Testis (tissue), 2 donors: ENCODE measurements at regions not wholly inside any gene's neighbourhood (a gene's known extent, or its start where the extent isn't known, plus 50 kb on each side); places are given as distances from the start of the nearest gene placed in this dataset.

Experiments used
- DNase-seq: peaks from one replicate; pipeline ENCODE4 v3.0.0-alpha.2; 2019
- H3K27ac ChIP-seq, 2 donors: fragments of 200-600 bp; sonication (generic); one replicate each; pipeline ENCODE4 v1.5.1; 2019
- H3K27me3 ChIP-seq: fragments of 200-600 bp; sonication (generic); one replicate; pipeline ENCODE4 v1.5.1; 2019
- H3K36me3 ChIP-seq: fragments of 200-600 bp; sonication (generic); one replicate; pipeline ENCODE4 v1.5.1; 2017; ENCODE audit warnings: low read depth; ENCODE audit errors: missing control alignments
- H3K4me1 ChIP-seq: fragments of 200-600 bp; sonication (generic); one replicate; pipeline ENCODE4 v1.5.1; 2019
- H3K4me3 ChIP-seq, 2 donors: fragments of 200-600 bp; sonication (generic); one replicate each; pipeline ENCODE4 v1.5.1; 2017 to 2019
- H3K9me3 ChIP-seq: fragments of 200-600 bp; sonication (generic); one replicate; pipeline ENCODE4 v1.5.1; 2017
- POLR2A ChIP-seq: fragments of 450-650 bp; IDR thresholded peaks from one replicate; pipeline ENCODE4 v1.6.1; 2017; ENCODE audit warnings: antibody characterized with exemption, mild to moderate bottlenecking, moderate library complexity
- WGBS, 2 donors: methylation state at CpG; one replicate each; pipeline ENCODE4 v1.1.5; 2018; 5-methylcytosine and 5-hydroxymethylcytosine counted together
- intact Hi-C: fragments of 100-400 bp; cut with DNase I; formaldehyde crosslinking; loops from one replicate; pipeline ENCODE4 v1.15.1; 2023; ENCODE audit warnings: low total_unique reads
- TF ChIP-seq, protein P1 (sequence below), 3 experiments: fragments of 450-650 bp in 2 of 3; fragments of 200-600 bp in 1 of 3; sonication (generic) in 1 of 3; IDR thresholded peaks; one replicate each; pipeline ENCODE4 v1.5.1; 2016 to 2019; ENCODE audit warnings: antibody characterized with exemption in 3 of 3, mild to moderate bottlenecking in 2 of 3, moderate library complexity in 1 of 3

DNA sequence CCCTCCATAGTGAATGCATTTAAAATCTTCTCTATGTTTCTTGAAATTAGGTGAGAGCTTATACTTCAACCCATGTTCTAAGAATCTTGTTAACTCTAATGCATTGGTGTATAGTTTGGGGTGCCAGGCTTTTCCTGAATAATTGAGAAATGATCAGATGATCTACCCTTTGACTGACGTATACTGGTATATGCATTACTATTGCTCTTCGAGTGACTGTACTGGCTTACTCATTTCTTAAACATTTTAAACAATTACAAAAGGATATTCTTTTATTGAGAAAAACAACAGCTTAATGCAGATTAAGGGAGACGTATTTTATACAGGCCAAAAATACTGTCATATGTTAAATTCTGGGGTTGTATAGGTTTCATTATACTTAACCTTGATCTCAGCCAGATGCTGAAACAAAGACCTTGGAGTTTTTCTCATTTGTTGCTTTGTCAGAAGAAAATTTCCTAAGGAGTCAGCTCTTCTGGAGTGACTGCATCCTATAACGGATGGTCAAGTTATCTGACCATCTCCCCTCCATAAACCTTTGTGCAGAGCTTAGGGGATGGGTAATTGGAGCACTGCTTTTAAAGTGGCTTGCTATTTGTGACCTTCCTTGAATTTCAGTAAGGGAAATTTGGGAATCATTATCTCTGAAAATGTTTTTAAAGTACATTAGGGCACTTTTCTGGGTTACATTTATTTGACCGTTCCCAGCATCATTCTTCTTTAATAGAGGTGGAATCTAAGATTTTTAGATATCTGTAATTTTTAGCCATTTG is 507.6 kb downstream of the PCNX1 start:
- no peaks in the 10 kb centered on the region for H3K27me3 ChIP-seq
- no peaks in the 10 kb centered on the region for H3K9me3 ChIP-seq
- 61 to 67% methylated on average over 5 of the region's 5 CpGs for WGBS, 2 donors
- TF ChIP-seq, protein P1, sequence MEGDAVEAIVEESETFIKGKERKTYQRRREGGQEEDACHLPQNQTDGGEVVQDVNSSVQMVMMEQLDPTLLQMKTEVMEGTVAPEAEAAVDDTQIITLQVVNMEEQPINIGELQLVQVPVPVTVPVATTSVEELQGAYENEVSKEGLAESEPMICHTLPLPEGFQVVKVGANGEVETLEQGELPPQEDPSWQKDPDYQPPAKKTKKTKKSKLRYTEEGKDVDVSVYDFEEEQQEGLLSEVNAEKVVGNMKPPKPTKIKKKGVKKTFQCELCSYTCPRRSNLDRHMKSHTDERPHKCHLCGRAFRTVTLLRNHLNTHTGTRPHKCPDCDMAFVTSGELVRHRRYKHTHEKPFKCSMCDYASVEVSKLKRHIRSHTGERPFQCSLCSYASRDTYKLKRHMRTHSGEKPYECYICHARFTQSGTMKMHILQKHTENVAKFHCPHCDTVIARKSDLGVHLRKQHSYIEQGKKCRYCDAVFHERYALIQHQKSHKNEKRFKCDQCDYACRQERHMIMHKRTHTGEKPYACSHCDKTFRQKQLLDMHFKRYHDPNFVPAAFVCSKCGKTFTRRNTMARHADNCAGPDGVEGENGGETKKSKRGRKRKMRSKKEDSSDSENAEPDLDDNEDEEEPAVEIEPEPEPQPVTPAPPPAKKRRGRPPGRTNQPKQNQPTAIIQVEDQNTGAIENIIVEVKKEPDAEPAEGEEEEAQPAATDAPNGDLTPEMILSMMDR (IDR thresholded peaks at IDR 0.05): no peak
- TF ChIP-seq POLR2A: no peak
- no peaks in the 10 kb centered on the region for H3K36me3 ChIP-seq
- intact Hi-C loops: no loop called here
- no peak overlapping the region for H3K27ac ChIP-seq
- peaks cover 32% of the 10 kb centered on the region for H3K4me1 ChIP-seq
- no peak for DNase-seq
- no peak overlapping the region for H3K4me3 ChIP-seq

DNA sequence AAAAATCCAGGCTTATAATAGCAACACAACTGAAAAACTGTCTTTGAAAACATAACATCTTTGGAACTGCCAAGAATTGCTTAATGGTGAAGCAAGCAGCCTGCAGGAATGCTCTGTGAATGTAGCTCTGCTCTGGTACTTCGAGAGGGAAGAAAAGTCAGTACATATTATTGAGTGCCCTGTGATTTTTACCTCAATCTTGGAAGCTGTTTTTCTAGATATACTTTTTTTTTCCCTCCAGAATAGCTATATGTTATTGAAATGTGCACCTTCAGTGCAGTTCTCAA is 508.1 kb downstream of the PCNX1 start:
- no peak for DNase-seq
- no peaks in the 10 kb centered on the region for H3K9me3 ChIP-seq
- WGBS, 2 donors: 34 to 59% methylated on average over 1 of the region's 1 CpG
- no peak for TF ChIP-seq POLR2A
- TF ChIP-seq, protein P1 (IDR thresholded peaks at IDR 0.05): no peak
- no peaks in the 10 kb centered on the region for H3K27me3 ChIP-seq
- H3K36me3 ChIP-seq: no peaks in the 10 kb centered on the region
- intact Hi-C loops: no loop called here
- H3K4me3 ChIP-seq: no peak overlapping the region
- peaks cover 32% of the 10 kb centered on the region for H3K4me1 ChIP-seq
- no peak overlapping the region for H3K27ac ChIP-seq

DNA sequence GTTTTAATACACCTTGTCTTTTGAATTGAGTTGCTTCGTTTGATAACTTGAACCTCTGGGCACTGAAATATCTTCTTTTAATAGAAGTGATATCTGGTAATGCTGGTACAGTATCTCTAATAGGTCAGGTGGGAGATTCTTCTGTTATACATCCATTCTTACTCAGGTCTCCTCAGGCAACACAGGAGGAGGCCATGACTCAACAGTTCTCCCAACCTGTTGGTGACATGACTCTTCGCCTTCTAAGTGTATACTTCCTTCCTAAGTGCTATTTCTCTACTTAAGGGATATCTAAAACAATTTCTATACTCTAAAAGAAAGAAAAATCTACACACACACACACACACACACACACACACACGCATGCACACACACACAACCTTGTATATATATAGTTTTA is 509.1 kb downstream of the PCNX1 start:
- intact Hi-C loops: no loop called here
- no peak for DNase-seq
- Histone ChIP-seq H3K36me3 (no peaks in the 10 kb centered on the region), H3K4me3 (no peak overlapping the region), H3K27ac (no peak overlapping the region), H3K9me3 (no peaks in the 10 kb centered on the region), H3K27me3 (no peaks in the 10 kb centered on the region), H3K4me1 (peaks cover 22% of the 10 kb centered on the region)
- 85 to 92% methylated on average over 3 of the region's 3 CpGs for WGBS, 2 donors
- TF ChIP-seq POLR2A: no peak
- TF ChIP-seq, protein P1 (IDR thresholded peaks at IDR 0.05): no peak

DNA sequence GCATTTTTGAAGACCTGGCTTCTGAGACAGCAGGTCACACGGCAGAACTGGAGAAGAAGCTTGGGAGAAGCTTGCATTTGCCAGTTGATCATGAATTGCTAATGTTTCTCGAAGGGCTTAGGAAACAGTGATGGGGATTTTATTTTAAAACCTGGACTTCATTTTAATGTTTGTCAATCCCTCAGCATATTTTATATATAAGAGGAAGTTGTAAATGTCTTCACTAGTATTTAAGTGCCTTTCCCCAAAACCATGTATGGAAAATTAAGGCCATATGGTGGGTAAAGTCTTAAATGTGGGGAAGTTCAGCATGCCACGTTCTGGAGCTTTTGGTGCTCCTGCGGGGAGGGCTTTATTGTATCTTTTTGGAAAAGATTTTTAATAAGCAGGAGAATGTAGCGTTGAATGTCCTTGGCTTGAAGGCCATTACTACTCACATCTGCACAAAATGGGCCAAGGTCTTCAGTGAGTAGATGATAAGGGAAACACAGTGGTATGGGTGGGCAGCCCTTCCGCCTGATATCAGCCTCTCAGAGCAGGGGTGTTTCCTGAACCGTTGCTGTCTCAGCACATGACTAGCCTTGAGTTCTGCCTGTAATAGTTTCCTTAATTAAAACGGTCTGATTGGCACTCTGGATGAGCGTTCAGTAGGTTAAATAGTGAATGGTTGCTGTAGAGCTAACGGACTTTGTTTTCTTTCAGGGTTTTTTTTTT is 511.4 kb downstream of the PCNX1 start:
- no peaks in the 10 kb centered on the region for H3K9me3 ChIP-seq
- no peak overlapping the region for H3K4me3 ChIP-seq
- H3K4me1 ChIP-seq: peaks cover 16% of the 10 kb centered on the region
- H3K27me3 ChIP-seq: no peaks in the 10 kb centered on the region
- 32 to 45% methylated on average over 10 of the region's 10 CpGs for WGBS, 2 donors
- intact Hi-C loops: no loop called here
- TF ChIP-seq, protein P1 (IDR thresholded peaks at IDR 0.05): no peak
- no peak for TF ChIP-seq POLR2A
- H3K36me3 ChIP-seq: no peaks in the 10 kb centered on the region
- peak; percentile 44 for DNase-seq
- H3K27ac ChIP-seq: peak overlapping the region; percentile 55 to 67
